ENCODE measurements at regions not wholly inside any gene's neighbourhood (a gene's known extent, or its start where the extent isn't known, plus 50 kb on each side); places are given as distances from the start of the nearest gene placed in this dataset.

GRCh38 chr11:88404932-88405710, 67.6 kb upstream of the CTSC start:
- peak; percentile 84 to 93 for DNase-seq

- DNase-seq: no peak
These were observed 66.9 kb upstream of the CTSC start for GRCh38 chr11:88404391-88404790.

- DNase-seq: no peak
These were observed 65.2 kb upstream of the CTSC start for GRCh38 chr11:88402784-88403183.

GRCh38 chr11:88402192-88402715, 64.7 kb upstream of the CTSC start:
- peak; percentile 85 to 91 for DNase-seq

GRCh38 chr11:88398791-88399570, 61.4 kb upstream of the CTSC start:
- DNase-seq: no peak

- peak; percentile 24 to 27 for DNase-seq
These were observed 60.8 kb upstream of the CTSC start for GRCh38 chr11:88398372-88398771.

- DNase-seq: no peak
These were observed 52.7 kb upstream of the CTSC start for GRCh38 chr11:88390254-88390653.

- DNase-seq: no peak
These were observed 50.4 kb upstream of the CTSC start for GRCh38 chr11:88387957-88388356.

Measured in inflammatory macrophage treated with lipopolysaccharide for 1 hour (primary cell).